Amniotic epithelial cell (primary cell): ENCODE measurements at regions not wholly inside any gene's neighbourhood (a gene's known extent, or its start where the extent isn't known, plus 50 kb on each side); places are given as distances from the start of the nearest gene placed in this dataset.

Source experiments
- DNase-seq: peaks from one replicate; pipeline ENCODE4 v3.0.0-alpha.2; 2010; ENCODE audit warnings: low read depth

DNA sequence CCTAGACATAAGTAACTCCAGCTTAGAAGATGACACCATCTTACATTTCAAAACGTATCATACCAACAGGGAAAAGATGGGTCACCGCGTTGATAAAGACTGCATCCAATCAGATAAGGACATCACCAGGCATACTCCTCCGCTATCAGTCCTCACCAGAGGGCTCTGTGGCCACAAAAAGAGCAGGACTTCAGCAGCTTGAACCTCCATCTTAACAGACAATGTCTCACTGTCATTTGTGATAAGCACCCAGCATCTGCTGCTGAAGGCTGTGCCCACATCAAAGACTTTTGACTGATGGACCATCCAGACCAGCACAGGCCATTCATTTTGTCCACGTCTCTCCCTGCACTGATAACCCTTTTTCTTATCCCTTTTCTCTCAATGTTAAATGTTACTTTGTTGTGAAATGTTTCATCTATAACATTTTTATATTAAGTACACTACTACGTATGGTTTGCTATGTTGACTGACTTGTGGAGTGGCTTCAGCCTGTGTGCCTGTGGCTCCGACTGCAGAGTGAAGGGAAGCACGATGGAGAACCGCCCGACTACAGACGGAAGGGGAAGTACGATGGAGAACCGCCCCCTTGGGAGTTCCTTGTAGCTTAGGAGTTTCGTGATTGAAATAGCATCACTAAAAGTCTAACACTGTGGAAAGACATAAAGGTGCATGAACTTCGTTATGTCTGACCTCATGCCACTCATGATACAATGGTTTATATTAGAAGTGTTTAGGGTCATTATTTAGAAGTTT, 595.4 kb upstream of the AGA start:
- DNase-seq = no peak

DNA sequence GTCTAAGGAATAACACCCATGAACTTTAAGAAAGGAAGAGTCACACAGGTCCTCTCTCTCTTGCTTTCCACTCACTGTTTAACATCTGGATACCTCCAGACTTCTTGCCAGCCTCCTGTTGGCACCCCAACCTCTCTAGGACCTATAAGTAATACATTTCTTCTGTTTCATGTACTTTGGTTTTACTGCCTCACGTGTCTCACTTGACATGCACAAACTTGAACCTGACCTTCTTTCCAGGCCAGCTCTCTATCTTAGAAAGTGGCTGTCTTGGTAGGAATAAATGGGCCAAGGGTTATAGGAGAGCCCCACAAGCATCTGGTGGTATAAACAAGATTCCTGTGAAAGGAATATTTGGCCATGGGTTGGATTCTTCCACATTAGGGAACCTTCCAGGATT, 614.8 kb upstream of the AGA start:
- no peak for DNase-seq

DNA sequence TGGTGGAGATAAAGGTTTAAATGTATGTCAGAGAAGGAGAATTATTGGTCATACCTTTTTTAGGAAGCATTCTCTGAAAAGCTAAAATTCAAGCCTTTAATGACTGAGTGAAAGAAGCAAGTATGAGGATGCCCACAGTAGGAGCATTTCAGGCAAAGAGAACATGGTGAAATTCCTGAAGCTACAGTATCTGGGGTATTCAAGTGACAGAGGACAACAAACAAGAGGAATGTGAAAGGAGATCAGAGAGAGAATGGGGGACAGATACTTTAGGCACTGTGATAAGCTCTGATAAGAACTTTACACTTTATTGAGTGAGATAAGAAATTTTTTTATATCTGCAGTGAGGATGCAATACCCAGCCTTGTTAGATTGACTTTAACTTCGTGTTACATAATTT, 621.3 kb upstream of the AGA start:
- DNase-seq = no peak

DNA sequence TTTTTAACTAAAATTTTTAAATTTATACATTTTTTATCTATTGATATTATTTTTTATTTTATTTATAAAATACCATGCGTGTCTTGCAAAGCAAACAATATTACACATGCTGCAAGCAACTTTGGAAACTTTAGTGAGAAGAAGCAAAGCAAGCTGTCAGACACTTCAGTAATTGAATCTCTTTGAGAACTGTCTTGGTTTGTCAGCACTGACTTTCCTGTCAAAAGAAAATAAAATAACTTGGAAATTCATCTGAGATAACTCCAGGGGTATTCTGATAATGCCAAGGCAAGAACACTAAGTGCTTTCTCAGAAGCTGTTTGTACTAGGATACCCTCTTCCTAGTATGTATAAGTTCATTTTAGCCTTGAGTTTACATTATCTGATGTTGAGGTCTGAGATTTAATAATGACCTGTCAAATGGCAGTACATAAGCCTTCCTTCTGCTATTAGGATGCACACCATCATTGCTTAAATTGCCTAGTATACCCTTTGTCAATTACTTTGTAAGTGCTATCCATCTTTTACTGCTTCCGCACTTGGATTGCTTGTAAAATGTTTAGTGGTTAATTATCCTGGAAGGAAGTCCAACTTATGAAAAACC, 624.2 kb upstream of the AGA start:
- DNase-seq = no peak

DNA sequence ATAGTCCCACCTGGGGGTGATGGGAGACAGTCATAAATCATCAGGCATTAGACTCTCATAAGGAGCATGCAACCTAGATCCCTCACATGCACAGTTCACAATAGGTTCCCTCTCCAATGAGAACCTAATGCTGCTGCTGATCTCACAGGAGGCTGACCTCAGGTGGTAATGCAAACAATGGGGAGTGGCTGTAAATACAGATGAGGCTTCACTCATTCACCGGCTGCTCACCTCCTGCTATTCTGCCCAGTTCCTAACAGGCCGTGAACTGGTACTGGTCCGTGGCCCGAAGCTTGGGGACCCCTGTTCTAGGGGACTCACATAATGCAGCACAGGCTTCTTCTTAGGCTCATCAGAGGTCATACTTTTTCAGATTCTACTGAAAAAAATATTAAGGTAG, 625.9 kb upstream of the AGA start:
- DNase-seq = no peak

DNA sequence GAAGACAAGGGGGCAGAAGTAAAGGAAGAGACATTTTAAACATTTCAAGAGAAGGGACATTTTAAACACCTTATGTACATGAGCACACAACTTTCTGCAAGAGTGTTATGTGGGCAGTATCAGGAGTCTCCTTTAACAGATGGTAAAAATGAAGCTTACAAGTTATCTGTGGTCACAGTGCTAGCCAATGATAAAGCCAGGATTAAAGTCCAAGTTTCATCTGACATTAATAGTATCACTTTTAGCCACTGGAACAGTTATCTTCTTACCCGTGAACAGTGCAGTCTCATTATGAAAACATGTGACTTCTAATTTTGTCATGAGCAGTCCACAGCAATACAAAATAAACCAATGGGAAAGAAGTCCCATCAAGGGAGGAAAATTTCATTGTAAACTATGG, 627.9 kb upstream of the AGA start:
- no peak for DNase-seq

DNA sequence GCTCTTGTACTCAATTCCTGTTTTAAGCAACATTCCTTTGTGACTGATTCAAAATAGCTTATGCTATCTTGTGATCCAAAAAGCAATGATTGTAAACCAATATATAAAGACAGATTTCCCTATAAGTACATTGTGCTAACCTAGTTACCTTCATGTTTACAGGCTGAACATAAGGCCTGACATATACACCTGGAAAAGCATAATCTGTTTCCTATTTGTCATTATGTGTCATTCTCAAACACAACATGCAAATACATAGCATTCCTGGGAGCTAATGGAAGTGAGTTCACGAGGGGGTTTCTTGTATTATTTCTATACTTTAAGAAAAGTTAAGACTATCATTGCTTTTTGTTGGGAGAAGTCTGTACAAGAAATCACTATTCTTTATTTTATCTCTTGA, 638.1 kb upstream of the AGA start:
- no peak for DNase-seq

DNA sequence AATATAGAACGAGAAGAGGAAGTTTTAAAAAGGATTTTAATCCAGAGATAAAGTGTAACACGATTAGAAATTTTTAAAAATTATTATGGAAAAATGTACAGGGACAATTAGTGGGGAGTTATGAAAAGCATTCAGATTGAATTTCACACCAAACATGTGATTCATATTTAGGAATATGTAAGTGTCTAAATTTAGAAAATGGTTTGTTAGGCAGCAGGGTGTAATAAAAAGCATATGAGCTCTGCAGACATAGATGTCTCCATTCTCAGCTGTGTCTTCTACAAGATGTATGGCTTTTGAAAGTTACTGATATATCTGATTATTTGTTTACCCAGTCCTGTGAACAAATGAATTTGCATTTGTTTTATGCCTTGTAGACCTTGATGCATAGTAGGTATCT, 638.9 kb upstream of the AGA start:
- DNase-seq = no peak

DNA sequence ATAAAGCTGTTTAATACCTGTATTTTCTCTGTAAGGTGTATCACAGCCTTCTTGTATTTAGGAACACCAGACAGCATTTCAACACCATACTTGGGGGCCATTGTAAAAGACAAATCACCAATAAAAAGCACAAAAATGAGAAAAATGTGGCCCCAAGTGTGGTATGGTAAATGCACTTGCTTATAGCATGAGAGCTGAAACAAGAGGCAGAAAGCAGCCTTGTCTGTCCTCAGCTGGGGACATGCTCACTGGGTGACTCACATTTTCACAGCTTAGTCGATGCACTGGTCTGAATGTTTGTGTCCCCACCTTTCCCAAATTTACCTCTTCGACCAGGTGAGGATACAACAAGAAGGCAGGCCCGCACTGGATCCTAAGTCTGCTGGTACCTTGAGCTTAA, 639.7 kb upstream of the AGA start:
- no peak for DNase-seq

DNA sequence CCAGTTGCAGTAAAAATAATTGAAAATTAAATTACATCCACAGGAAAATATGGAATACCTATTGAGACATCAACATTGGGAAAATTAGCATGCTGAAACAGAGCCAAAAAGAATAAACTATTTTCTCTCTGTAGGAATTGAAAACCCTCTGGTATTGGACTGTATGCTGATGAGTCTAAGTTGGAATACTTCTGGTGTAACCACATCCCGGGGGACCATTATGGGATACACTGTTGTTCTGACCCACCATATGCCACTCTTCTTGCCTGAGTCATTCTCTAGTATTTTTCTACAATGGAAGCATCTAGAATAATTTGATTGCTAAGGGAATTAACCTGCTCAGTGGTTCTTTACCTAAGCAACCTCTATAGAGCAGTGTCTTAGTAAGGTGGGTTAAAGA, 640.7 kb upstream of the AGA start:
- no peak for DNase-seq

DNA sequence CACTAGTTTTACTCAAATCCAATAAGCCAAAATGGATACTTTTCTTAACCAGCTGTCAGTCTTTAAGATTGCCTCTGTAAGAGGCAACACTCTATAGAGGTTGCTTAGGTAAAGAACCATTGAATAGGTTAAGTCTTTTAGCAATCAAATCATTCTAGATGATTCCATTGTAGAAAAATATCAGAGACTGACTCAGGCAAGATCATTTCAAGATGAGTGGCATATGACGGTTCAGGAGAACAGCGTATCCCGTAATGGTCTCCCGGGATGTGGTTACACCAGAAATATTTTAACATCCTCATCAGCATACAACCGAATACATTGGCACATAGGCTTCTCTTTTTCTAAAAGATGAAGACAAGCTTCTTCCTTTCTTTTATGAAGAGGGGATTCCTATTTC, 641.7 kb upstream of the AGA start:
- no peak for DNase-seq

DNA sequence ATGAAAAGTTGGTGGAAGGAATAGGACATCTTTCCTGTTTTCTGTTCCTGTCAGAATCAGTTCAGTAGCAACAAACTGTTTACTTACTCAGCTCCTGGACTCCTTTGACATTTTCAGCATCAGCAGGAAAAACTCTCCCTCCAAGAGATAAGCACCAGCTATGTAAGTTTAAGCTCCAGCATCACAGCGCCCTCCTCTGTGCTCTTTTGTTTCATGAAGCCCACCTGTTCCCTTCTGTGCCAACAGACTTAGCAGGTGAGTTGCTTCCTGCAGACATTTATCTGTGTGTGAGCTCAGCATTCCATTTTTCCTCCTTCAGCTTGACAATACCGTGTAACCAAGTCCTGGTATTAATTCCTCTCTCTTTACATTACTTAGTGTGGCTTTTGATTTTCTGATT, 644.1 kb upstream of the AGA start:
- no peak for DNase-seq

DNA sequence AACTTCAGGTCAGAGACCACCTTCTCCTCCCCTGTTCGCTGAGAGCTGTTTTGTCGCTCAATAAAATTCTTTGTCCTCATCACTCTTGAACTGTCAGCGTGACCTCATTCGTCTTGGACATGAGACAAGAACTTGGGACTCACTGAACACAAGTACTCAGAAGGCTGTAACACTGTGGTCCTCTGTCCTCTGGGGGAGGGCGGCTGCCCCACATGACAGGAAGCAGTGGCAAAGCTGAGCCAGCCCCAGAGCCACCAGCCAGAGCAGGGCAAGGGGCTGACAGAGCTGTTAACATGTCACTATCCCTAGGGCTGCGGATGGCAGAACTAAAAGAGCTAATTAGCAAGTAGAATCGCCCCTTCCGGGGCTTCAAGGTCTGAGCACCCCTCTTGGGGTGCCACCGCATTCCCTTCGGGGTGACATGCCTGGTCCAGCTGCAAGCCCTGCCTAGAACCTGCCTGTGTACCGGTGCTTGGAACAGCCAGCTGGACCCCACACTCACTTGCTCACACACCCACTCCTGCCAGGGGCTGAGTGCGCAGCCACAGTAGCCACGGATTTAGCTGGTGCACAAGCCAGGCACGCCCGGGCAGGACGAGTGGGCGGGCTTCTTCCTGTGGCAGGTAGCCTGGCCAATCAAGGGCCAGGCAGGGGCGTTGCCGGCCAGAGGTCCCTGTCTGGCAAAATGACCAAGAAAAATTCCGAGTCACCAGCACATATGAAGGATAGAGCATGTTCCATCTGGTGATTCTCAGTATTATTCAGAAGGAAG, 648.6 kb upstream of the AGA start:
- DNase-seq = no peak

DNA sequence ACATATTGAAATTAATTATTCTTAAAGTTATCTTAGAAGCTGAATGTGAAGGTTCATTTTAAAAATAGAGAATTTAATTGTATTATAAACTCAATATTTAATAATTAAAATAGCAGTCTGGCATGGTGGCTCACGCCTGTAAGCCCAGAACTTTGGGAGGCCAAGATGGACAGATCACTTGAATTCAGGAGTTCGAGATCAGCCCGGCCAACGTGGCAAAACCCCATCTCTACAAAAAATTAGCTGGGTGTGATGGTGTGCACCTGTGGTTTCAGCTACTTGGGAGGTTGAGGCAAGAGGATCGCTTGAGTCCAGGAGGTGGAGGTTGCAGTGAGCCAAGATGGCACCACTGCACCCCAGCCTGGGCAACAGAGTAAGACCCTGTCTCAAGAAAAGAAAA, 659.9 kb upstream of the AGA start:
- DNase-seq = no peak

DNA sequence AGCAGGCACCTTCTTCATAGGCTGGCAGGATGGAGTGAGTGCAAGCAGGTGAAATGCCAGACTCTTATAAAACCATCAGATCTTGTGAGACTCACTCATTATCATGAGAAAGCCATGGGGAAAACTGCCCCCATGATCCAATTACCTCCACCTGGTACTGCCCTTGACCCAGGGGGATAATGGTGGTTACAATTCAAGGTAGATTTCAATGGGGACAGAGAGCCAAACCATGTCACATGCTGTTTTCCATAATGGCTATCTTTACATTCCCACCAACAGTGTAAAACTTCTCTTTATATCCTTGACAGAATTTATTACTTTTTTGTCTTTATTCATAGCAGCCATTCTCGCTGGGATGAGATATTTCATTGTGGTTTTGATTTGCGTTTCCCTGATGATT, 663.0 kb upstream of the AGA start:
- DNase-seq = no peak

DNA sequence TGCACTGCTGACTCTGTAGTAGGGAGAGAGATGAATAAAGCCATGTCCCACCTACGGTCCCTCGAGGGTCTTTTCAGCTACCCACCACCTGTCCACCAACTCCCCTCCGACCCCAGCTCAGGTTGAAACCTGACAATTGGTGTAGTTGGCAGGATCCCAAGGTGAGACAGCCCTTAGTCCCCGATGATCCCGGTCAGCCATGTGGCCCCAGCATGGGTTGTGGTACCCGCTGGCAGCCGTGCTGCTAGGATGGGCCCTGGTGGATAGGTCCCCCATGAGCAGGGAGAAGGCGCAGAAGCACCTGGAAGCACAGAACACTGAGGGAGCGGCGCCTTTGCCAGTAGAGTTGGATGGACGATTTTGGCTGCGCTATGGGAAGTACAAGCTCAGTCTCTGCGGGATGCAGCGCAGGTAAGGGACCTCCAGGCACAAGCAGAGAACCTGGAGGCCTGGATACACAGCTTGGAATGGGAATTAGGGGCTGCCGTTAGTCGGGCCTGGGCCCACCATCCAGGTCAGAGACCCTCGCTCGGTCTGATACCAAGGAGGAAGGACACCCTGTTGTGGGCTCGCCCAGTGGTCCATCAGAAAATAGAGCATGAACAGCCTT, 694.6 kb upstream of the AGA start:
- DNase-seq = no peak

DNA sequence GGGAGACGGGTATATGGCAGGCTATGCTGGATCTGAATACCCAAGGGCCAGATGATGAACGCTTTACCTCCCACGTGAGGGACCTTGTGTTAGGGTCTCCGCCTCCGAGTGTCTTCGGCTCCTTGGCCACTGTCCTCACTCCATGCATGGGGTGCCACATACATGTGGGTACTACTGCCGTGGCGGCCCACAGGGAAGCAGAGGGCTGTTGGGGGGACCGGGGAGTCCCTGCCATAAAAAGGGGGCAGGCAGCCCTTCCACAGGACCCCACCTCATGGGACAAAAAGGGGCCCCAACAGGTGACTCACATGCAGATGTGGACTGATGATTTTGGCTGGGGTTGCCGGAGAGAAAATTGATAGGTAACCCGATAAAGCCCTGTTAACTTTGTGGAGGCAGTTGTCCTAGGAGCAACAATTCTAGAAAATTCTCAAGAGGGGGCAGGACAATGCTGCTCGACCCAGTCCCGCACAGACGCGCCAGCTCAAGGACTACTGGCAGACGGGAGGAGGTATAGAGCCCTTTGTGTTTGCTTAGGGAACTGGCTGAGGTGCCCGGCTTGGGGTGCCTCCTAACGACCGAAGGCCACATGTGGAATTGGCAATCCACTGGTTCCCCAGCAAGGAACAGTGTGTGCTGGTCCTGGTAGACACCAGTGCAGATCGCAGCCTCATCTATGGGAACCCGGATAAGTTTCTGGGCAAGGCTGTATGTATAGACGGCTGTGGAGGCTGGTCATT, 695.7 kb upstream of the AGA start:
- no peak for DNase-seq

DNA sequence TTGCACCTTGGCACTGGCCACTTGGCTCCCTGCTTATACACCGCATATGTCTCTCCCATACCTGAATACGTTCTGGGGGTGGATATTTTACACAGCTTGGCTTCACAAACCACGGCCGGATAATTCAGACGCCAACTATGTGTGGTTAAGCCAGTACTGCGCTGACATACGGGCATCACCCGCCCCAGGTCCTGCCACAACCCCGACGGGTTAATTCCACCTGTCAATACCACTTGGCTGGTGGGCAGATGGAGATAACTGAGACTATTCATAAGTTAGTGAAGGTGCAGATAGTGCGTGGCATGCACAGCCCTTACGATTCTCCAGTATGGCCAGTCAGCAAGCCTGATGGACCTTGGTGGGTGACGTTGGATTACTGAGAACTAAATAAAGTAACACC, 696.3 kb upstream of the AGA start:
- no peak for DNase-seq

DNA sequence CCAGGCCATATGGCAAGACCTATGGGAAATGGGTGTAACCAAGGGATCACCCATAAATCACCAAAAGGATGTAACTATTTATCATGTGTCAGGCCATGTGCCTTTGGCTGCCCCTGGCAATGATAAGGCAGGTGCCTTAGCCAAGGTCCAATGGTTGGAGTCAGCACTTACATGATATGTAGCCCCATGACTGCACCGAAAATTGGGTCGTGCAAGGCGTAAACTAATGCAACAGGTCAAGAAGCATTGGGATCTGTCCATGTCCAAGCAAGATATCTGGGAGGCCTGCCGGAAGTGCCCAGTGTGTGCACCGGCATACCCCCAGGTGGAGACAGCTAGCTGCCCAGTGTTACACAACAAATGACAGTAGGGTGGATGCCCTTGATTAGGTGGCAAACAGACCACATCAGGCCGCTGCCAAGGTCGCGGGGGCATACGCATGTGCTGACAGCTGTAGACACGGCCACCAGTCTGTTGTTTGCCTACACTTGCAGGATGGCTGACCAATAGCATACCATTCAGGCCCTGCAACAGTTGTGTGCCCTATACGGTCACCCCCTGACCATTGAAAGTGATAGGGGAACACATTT, 698.2 kb upstream of the AGA start:
- no peak for DNase-seq

DNA sequence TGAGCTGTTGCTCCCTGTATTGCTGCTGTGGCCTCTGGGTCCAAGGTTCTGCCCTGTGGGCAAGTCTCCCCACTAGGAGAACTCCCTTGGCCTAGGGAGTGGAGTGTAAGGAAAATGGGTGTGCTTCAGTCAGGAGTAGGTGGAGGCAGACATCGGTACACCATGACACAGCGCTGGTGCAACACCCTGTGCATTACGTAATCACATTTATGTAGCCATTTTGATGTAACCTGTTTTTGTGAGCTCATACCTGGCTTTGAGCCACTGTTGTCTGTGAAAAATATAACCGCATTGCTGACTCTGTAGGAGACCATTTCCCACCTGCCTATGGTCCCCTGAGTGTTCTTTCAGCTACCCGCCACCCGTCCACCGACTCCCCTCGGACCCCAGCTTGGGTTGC, 700.5 kb upstream of the AGA start:
- no peak for DNase-seq

DNA sequence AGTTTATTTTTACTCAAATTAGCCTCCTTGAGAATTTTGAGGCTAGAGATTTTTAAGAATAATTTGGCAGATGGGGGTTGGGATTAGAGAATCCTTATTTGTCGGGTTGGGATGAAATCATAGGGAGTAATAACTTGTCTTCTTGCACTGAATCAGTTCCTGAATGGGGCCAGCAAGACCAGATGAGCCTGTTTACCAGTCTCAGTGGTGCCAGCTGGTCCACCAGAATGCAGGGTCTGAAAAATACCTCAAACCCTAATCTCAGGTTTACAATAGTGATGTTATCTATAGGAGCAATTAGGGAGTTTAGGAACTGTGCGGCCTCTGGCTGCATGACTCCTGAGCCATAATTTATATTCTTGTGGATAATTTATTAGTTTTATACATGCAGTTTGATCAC, 705.9 kb upstream of the AGA start:
- DNase-seq = no peak
